ENCODE measurements at regions not wholly inside any gene's neighbourhood (a gene's known extent, or its start where the extent isn't known, plus 50 kb on each side); places are given as distances from the start of the nearest gene placed in this dataset.

GRCh38 chr13:63345835-63346234 lies 1930.2 kb upstream of the PCDH20 start:
- Mint-ChIP-seq H3K27me3 (ENCODE audit: low read depth) (no peaks in the 10 kb centered on the region), H3K4me3 (no peak overlapping the region), H3K36me3 (no peaks in the 10 kb centered on the region), H3K9me3 (no peaks in the 10 kb centered on the region), H3K4me1 (no peaks in the 10 kb centered on the region), H3K27ac (no peak overlapping the region)
- ATAC-seq (no peak), DNase-seq (ENCODE audit: low spot score) (no peak)
- CTCF ChIA-PET = no interaction called here
- no peak for TF ChIP-seq IRF1 (CRISPR knock-in tag; IDR thresholded peaks at IDR 0.05)
- TF ChIP-seq PRDM15 (CRISPR knock-in tag; IDR thresholded peaks at IDR 0.05) = no peak
- TF ChIP-seq ZNF396 (CRISPR knock-in tag; IDR thresholded peaks at IDR 0.05; ENCODE audit: borderline replicate concordance) = no peak
- TF ChIP-seq GTF2I (CRISPR knock-in tag; conservative IDR thresholded peaks at IDR 0.05) = no peak
- TF ChIP-seq, protein P1, sequence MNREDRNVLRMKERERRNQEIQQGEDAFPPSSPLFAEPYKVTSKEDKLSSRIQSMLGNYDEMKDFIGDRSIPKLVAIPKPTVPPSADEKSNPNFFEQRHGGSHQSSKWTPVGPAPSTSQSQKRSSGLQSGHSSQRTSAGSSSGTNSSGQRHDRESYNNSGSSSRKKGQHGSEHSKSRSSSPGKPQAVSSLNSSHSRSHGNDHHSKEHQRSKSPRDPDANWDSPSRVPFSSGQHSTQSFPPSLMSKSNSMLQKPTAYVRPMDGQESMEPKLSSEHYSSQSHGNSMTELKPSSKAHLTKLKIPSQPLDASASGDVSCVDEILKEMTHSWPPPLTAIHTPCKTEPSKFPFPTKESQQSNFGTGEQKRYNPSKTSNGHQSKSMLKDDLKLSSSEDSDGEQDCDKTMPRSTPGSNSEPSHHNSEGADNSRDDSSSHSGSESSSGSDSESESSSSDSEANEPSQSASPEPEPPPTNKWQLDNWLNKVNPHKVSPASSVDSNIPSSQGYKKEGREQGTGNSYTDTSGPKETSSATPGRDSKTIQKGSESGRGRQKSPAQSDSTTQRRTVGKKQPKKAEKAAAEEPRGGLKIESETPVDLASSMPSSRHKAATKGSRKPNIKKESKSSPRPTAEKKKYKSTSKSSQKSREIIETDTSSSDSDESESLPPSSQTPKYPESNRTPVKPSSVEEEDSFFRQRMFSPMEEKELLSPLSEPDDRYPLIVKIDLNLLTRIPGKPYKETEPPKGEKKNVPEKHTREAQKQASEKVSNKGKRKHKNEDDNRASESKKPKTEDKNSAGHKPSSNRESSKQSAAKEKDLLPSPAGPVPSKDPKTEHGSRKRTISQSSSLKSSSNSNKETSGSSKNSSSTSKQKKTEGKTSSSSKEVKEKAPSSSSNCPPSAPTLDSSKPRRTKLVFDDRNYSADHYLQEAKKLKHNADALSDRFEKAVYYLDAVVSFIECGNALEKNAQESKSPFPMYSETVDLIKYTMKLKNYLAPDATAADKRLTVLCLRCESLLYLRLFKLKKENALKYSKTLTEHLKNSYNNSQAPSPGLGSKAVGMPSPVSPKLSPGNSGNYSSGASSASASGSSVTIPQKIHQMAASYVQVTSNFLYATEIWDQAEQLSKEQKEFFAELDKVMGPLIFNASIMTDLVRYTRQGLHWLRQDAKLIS (CRISPR knock-in tag; IDR thresholded peaks at IDR 0.05; ENCODE audit: borderline replicate concordance) = no peak
- no peak for TF ChIP-seq EMX1 (CRISPR knock-in tag; IDR thresholded peaks at IDR 0.05)
- no peak for TF ChIP-seq ATF1 (CRISPR knock-in tag; IDR thresholded peaks at IDR 0.05)
- TF ChIP-seq ZNF423 (CRISPR knock-in tag; IDR thresholded peaks at IDR 0.05) = no peak
- TF ChIP-seq TEAD4 (CRISPR knock-in tag; IDR thresholded peaks at IDR 0.05) = no peak
- TF ChIP-seq SMAD4 (CRISPR knock-in tag; IDR thresholded peaks at IDR 0.05) = no peak
- no peak for TF ChIP-seq ZNF121 (CRISPR knock-in tag; IDR thresholded peaks at IDR 0.05)
- no peak for TF ChIP-seq HMGA2 (CRISPR knock-in tag; IDR thresholded peaks at IDR 0.05)
- no peak for TF ChIP-seq SOX15 (CRISPR knock-in tag; IDR thresholded peaks at IDR 0.05)
- TF ChIP-seq, protein P2, sequence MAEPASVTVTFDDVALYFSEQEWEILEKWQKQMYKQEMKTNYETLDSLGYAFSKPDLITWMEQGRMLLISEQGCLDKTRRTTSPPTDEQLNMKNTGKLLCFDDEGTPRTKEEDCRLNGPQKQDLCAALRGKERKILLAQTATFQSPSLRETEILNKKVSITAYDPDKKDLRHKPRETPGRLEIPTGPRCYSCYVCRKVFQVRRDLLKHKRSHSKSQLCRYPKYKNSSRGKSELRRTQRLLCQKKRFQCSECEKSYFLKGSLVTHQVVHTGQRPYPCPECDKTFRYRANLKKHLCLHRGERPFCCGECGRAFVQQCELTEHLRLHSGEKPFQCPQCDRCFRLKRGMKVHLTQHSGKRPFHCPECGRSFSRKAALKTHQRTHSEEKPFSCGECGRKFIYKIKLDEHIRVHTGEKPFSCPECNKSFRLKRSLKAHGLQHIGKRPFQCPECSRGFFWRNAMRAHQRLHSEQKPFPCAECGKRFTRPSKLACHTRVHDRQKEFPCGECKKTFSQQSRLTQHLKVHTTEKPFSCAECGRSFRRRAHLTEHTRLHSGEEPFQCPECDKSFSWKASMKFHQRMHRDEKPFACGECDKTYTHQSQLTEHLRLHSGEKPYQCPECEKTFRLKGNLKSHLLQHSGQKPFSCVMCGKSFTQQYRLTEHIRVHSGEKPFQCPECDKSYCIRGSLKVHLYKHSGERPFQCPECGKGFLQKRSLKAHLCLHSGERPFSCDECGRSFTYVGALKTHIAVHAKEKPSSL (CRISPR knock-in tag; conservative IDR thresholded peaks at IDR 0.05) = no peak
- TF ChIP-seq CBFB (CRISPR knock-in tag; IDR thresholded peaks at IDR 0.05; ENCODE audit: low read depth) = no peak
- no peak for TF ChIP-seq NFYB (CRISPR knock-in tag; conservative IDR thresholded peaks at IDR 0.05; ENCODE audit: low read depth)
- TF ChIP-seq, protein P3, sequence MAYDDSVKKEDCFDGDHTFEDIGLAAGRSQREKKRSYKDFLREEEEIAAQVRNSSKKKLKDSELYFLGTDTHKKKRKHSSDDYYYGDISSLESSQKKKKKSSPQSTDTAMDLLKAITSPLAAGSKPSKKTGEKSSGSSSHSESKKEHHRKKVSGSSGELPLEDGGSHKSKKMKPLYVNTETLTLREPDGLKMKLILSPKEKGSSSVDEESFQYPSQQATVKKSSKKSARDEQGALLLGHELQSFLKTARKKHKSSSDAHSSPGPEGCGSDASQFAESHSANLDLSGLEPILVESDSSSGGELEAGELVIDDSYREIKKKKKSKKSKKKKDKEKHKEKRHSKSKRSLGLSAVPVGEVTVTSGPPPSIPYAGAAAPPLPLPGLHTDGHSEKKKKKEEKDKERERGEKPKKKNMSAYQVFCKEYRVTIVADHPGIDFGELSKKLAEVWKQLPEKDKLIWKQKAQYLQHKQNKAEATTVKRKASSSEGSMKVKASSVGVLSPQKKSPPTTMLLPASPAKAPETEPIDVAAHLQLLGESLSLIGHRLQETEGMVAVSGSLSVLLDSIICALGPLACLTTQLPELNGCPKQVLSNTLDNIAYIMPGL (CRISPR knock-in tag; IDR thresholded peaks at IDR 0.05) = no peak
- TF ChIP-seq, protein P4, sequence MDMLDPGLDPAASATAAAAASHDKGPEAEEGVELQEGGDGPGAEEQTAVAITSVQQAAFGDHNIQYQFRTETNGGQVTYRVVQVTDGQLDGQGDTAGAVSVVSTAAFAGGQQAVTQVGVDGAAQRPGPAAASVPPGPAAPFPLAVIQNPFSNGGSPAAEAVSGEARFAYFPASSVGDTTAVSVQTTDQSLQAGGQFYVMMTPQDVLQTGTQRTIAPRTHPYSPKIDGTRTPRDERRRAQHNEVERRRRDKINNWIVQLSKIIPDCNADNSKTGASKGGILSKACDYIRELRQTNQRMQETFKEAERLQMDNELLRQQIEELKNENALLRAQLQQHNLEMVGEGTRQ (CRISPR knock-in tag; IDR thresholded peaks at IDR 0.05) = no peak
- TF ChIP-seq JUN (CRISPR knock-in tag; IDR thresholded peaks at IDR 0.05) = no peak
- TF ChIP-seq, protein P5, sequence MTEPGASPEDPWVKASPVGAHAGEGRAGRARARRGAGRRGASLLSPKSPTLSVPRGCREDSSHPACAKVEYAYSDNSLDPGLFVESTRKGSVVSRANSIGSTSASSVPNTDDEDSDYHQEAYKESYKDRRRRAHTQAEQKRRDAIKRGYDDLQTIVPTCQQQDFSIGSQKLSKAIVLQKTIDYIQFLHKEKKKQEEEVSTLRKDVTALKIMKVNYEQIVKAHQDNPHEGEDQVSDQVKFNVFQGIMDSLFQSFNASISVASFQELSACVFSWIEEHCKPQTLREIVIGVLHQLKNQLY (CRISPR knock-in tag; IDR thresholded peaks at IDR 0.05) = no peak
- POLR2A ChIA-PET = no interaction called here
